SU-DHL-6 (cell line): ENCODE measurements at regions not wholly inside any gene's neighbourhood (a gene's known extent, or its start where the extent isn't known, plus 50 kb on each side); places are given as distances from the start of the nearest gene placed in this dataset.

ENCODE experiments used
- H2AFZ ChIP-seq: fragments of 200-600 bp; sonication (generic); 2 replicates; pipeline ENCODE4 v1.6.1; 2014; ENCODE audit warnings: low read depth, mild to moderate bottlenecking, moderate library complexity, mixed read lengths, antibody characterized with exemption, low read length; ENCODE audit not compliant: severe bottlenecking
- H3F3A ChIP-seq: fragments of 200-600 bp; shearing (Covaris generic); 2 replicates; pipeline ENCODE4 v1.6.0; 2016; ENCODE audit warnings: antibody characterized with exemption, mild to moderate bottlenecking; ENCODE audit not compliant: insufficient read depth
- H3K27ac ChIP-seq: fragments of 200-600 bp; sonication (generic); 2 replicates; pipeline ENCODE4 v1.5.1; 2016; ENCODE audit warnings: low read depth, mild to moderate bottlenecking, low read length, moderate library complexity, mixed read lengths
- H3K27me3 ChIP-seq: fragments of 200-600 bp; sonication (generic), shearing (Covaris generic); 2 replicates; pipeline ENCODE4 v1.6.0; 2014; ENCODE audit warnings: mild to moderate bottlenecking, low read length
- H3K36me3 ChIP-seq: fragments of 200-600 bp; sonication (generic); 2 replicates; pipeline ENCODE4 v1.6.1; 2014; ENCODE audit warnings: mild to moderate bottlenecking, low read length, mixed read lengths
- H3K4me2 ChIP-seq: fragments of 300-600, 200-600 bp; shearing (Covaris generic), sonication (generic); 2 replicates; pipeline ENCODE4 v1.6.0; 2014; ENCODE audit warnings: low read length, low read depth, mild to moderate bottlenecking; ENCODE audit not compliant: poor library complexity, severe bottlenecking
- H3K4me3 ChIP-seq: fragments of 200-600 bp; sonication (generic); 2 replicates; pipeline ENCODE4 v1.5.1; 2014; ENCODE audit warnings: antibody characterized with exemption, low read length, mild to moderate bottlenecking, mixed read lengths; ENCODE audit not compliant: insufficient read depth, poor library complexity, severe bottlenecking
- H3K79me2 ChIP-seq: fragments of 200-600 bp; sonication (generic); 2 replicates; pipeline ENCODE4 v1.6.1; 2014; ENCODE audit warnings: mild to moderate bottlenecking, low read length, moderate library complexity; ENCODE audit not compliant: insufficient read depth
- H3K9ac ChIP-seq: fragments of 200-600 bp; sonication (generic); 2 replicates; pipeline ENCODE4 v1.7.0; 2014; ENCODE audit warnings: mild to moderate bottlenecking, low read length
- H3K9me2 ChIP-seq: fragments of 200-600 bp; sonication (generic); replicated peaks from 2 replicates; pipeline ENCODE4 v1.6.1; 2014; ENCODE audit warnings: low read length; ENCODE audit not compliant: insufficient read depth
- H3K9me3 ChIP-seq: fragments of 200-600 bp; sonication (generic); 2 replicates; pipeline ENCODE4 v1.6.1; 2014; ENCODE audit warnings: low read length, mixed read lengths; ENCODE audit not compliant: insufficient read depth
- H4K20me1 ChIP-seq: fragments of 200-600 bp; sonication (generic); 2 replicates; pipeline ENCODE4 v1.6.1; 2014; ENCODE audit warnings: low read depth, mild to moderate bottlenecking, antibody characterized with exemption, low read length, moderate library complexity, mixed read lengths
- EZH2phosphoT487 ChIP-seq: fragments of 200-600 bp; sonication (generic), shearing (Covaris generic); conservative IDR thresholded peaks from 2 replicates; pipeline ENCODE4 v1.6.1; 2018; ENCODE audit warnings: mild to moderate bottlenecking, antibody characterized with exemption, low read length, moderate library complexity, mixed read lengths
- TF ChIP-seq, protein P1 (sequence below): fragments of 200-600 bp; sonication (generic); IDR thresholded peaks from one replicate; pipeline ENCODE4 v1.5.1; 2017; ENCODE audit warnings: antibody characterized with exemption, mild to moderate bottlenecking, low read length, moderate library complexity; ENCODE audit not compliant: insufficient read depth, poor library complexity, severe bottlenecking

DNA sequence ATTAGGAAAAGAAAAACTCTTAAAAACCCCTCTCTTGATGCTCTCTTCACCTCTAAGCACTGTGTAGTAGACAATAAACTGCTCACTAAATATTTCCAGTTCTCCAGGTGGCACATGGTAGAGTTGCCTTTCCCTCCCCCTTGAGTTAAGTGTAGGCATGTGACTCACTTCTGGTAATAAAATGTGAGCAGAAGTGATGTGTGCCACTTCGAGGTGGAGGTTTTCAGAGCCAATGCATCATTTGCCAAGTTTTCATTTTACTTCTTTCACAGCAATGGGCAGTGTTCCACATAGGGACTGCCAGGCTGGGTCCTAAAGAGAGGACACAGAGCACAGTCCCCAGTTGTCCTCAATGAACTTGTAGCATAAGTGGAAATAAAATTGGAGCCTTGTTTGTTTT is 131.6 kb upstream of the NPY start:
- Histone ChIP-seq H3K79me2 (no peaks in the 10 kb centered on the region), H3K9me2 (no peaks in the 10 kb centered on the region), H3K27ac (no peak overlapping the region), H4K20me1 (no peaks in the 10 kb centered on the region), H2AFZ (no peak overlapping the region), H3F3A (no peaks in the 10 kb centered on the region), H3K27me3 (no peaks in the 10 kb centered on the region), H3K9me3 (no peaks in the 10 kb centered on the region), H3K36me3 (no peaks in the 10 kb centered on the region), H3K4me3 (no peak overlapping the region), H3K4me2 (no peak overlapping the region), H3K9ac (no peak overlapping the region)
- TF ChIP-seq, protein P1, sequence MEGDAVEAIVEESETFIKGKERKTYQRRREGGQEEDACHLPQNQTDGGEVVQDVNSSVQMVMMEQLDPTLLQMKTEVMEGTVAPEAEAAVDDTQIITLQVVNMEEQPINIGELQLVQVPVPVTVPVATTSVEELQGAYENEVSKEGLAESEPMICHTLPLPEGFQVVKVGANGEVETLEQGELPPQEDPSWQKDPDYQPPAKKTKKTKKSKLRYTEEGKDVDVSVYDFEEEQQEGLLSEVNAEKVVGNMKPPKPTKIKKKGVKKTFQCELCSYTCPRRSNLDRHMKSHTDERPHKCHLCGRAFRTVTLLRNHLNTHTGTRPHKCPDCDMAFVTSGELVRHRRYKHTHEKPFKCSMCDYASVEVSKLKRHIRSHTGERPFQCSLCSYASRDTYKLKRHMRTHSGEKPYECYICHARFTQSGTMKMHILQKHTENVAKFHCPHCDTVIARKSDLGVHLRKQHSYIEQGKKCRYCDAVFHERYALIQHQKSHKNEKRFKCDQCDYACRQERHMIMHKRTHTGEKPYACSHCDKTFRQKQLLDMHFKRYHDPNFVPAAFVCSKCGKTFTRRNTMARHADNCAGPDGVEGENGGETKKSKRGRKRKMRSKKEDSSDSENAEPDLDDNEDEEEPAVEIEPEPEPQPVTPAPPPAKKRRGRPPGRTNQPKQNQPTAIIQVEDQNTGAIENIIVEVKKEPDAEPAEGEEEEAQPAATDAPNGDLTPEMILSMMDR, result no peak
- no peak for TF ChIP-seq EZH2phosphoT487

DNA sequence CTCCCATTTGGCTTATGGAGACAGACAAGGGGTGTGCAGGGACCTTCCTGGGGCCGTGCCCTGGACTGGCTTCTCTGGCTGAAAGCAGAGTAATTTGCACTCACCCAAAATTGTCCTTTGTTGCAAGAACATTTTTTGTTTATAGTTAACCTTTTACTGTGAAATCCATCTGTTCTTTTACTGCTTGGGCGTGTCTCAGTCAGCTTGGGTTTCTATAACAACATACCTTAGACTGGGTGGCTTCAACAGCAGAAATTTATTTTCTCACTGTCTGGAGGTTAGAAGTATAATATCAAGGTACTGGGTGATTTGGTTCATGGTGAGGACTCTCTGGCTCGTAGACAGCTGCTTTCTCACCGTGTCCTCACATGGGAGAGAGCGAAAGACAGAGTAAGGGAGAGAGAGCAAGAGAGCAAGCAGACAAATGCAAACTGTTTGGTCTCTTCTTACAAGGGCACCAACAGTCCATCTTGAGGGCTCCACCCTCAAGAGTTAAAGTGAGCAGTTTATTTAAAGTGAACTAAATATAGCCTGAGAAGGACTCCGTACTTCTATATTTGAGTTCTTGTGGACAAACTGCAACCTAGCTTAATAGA is 131.0 kb upstream of the NPY start:
- H3K4me2 ChIP-seq, result no peak overlapping the region

DNA sequence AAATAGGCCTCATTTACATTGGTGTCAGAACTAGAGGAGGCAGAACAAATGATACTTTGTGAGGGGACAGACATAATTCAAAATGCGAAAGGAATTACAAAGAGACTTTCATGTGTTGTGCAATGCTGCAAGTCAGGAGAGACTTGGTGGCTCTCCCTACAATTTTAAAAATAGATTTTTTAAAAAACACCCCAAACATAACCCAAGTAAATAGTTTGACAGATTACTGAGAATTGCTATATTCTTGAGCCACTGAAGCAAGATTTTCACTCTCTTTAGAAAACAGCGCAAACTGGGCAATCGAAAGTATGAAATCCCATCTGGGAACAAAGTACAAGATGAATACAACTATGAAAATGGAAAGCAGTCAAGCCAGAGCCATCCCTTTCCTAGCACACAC is 126.3 kb upstream of the NPY start:
- no peaks in the 10 kb centered on the region for H4K20me1 ChIP-seq
- H3K27me3 ChIP-seq, result no peaks in the 10 kb centered on the region
- no peak overlapping the region for H2AFZ ChIP-seq
- no peaks in the 10 kb centered on the region for H3K9me3 ChIP-seq
- no peaks in the 10 kb centered on the region for H3K9me2 ChIP-seq
- no peak overlapping the region for H3K9ac ChIP-seq
- no peak overlapping the region for H3K27ac ChIP-seq
- TF ChIP-seq EZH2phosphoT487, result no peak
- TF ChIP-seq, protein P1, result no peak
- no peak overlapping the region for H3K4me2 ChIP-seq
- H3K36me3 ChIP-seq, result no peaks in the 10 kb centered on the region
- no peaks in the 10 kb centered on the region for H3K79me2 ChIP-seq
- H3F3A ChIP-seq, result no peaks in the 10 kb centered on the region
- no peak overlapping the region for H3K4me3 ChIP-seq

More for the DNA sequence above, 131.0 kb upstream of the NPY start:
- H2AFZ ChIP-seq, result no peak overlapping the region
- no peaks in the 10 kb centered on the region for H3K79me2 ChIP-seq
- no peaks in the 10 kb centered on the region for H3K36me3 ChIP-seq
- no peaks in the 10 kb centered on the region for H4K20me1 ChIP-seq
- H3K9ac ChIP-seq, result no peak overlapping the region
- TF ChIP-seq, protein P1, result no peak
- TF ChIP-seq EZH2phosphoT487, result no peak
- no peaks in the 10 kb centered on the region for H3F3A ChIP-seq
- no peaks in the 10 kb centered on the region for H3K27me3 ChIP-seq
- H3K9me2 ChIP-seq, result no peaks in the 10 kb centered on the region
- no peak overlapping the region for H3K27ac ChIP-seq
- no peaks in the 10 kb centered on the region for H3K9me3 ChIP-seq
- no peak overlapping the region for H3K4me3 ChIP-seq
